Left ventricle myocardium inferior (tissue), 1 donor: ENCODE measurements at regions not wholly inside any gene's neighbourhood (a gene's known extent, or its start where the extent isn't known, plus 50 kb on each side); places are given as distances from the start of the nearest gene placed in this dataset.

Experiments
- DNase-seq: peaks from one replicate; pipeline ENCODE4 v3.0.0-alpha.2; 2020
- H3K27ac ChIP-seq: fragments of 200-600 bp; replicated peaks from 2 replicates; pipeline ENCODE4 v1.8.0; 2021
- H3K27me3 ChIP-seq: fragments of 200-600 bp; 2 replicates; pipeline ENCODE4 v1.8.0; 2021; ENCODE audit warnings: low read depth
- H3K36me3 ChIP-seq: fragments of 200-600 bp; 2 replicates; pipeline ENCODE4 v1.8.0; 2021
- H3K4me1 ChIP-seq: fragments of 200-600 bp; 2 replicates; pipeline ENCODE4 v1.8.0; 2021
- H3K4me3 ChIP-seq: fragments of 200-600 bp; 2 replicates; pipeline ENCODE4 v1.8.0; 2021; ENCODE audit warnings: mild to moderate bottlenecking, moderate library complexity
- H3K9me3 ChIP-seq: fragments of 200-600 bp; replicated peaks from 2 replicates; pipeline ENCODE4 v1.8.0; 2021
- intact Hi-C: fragments of 100-400 bp; cut with micrococcal nuclease; formaldehyde crosslinking; loops from one replicate; pipeline ENCODE4 v1.11.0; 2022
- TF ChIP-seq, protein P1 (sequence below): fragments of 200-600 bp; IDR thresholded peaks from 2 replicates; pipeline ENCODE4 v1.8.0; 2021; ENCODE audit warnings: antibody characterized with exemption, mild to moderate bottlenecking, borderline replicate concordance
- donor health status: DM: no; HTN: yes; CAD: no; lungs with severe emphysema.

DNA sequence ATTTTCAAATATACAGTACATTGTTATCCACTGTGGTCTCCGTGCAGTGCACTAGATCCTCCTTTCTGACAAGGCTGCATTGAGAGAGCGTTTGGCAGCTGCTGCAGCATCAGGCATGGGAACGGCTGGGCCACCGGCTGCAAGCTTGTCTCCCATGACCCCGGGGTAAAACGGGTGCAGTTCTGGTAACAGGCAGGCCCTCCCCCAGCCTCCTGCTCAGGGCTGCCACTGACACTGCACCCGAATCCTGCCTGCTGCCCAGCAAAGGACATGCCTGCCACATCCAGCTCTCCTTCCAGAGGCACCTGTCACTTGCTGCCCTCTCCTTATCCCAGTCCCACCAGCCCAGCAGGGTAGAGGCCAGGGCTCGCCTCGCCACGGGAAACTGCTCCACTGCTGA, 124.5 kb upstream of the TMEM45B start:
- Histone ChIP-seq H3K27me3 (peaks cover 47% of the 10 kb centered on the region), H3K4me3 (no peak overlapping the region), H3K36me3 (no peaks in the 10 kb centered on the region), H3K4me1 (peaks cover 5% of the 10 kb centered on the region), H3K27ac (no peak overlapping the region), H3K9me3 (no peaks in the 10 kb centered on the region)
- TF ChIP-seq, protein P1, sequence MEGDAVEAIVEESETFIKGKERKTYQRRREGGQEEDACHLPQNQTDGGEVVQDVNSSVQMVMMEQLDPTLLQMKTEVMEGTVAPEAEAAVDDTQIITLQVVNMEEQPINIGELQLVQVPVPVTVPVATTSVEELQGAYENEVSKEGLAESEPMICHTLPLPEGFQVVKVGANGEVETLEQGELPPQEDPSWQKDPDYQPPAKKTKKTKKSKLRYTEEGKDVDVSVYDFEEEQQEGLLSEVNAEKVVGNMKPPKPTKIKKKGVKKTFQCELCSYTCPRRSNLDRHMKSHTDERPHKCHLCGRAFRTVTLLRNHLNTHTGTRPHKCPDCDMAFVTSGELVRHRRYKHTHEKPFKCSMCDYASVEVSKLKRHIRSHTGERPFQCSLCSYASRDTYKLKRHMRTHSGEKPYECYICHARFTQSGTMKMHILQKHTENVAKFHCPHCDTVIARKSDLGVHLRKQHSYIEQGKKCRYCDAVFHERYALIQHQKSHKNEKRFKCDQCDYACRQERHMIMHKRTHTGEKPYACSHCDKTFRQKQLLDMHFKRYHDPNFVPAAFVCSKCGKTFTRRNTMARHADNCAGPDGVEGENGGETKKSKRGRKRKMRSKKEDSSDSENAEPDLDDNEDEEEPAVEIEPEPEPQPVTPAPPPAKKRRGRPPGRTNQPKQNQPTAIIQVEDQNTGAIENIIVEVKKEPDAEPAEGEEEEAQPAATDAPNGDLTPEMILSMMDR: no peak
- DNase-seq: no peak
- intact Hi-C loops: no loop called here

DNA sequence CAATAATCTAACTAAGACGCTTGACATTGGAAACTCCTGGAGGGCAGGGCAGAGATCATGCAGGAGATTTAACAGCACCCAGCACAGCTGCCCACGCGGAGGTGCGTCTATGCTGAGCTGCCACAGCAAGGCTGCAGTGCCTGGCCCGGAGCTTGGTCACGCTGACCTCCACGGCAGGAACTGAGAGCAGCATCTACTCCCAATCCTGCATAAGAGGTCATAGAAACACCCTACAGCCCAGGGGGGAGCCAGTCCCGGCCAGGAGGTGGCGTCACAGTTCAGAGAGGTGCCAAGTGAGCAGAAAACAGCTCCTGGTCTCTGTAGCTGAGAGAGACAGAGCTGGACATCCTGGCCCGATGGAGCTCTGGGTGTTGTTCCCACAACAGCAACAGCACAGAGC, 121.1 kb upstream of the TMEM45B start:
- Histone ChIP-seq H3K9me3 (no peaks in the 10 kb centered on the region), H3K27me3 (peaks cover 79% of the 10 kb centered on the region), H3K4me1 (peaks cover 5% of the 10 kb centered on the region), H3K36me3 (no peaks in the 10 kb centered on the region), H3K27ac (no peak overlapping the region), H3K4me3 (no peak overlapping the region)
- TF ChIP-seq, protein P1: no peak
- DNase-seq: no peak
- intact Hi-C loops: no loop called here

DNA sequence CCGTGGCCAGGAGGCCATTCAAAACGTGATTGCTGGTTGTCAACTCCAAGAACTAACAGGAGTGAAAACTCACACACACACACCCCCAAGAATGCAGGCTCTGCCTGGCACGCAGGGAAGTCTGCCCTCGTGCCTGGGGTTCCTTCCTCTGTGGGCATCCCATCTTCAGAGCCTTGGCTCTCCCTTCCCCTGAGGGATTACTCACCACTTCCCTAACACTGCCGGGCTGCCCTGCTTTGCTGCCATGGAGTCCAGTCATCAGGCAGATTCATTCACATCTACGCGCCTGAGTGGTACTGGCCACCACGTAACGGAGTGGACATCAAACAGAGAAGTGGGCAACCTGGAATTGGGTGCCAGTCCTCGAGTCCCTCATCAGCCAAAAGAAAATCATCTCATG, 120.7 kb upstream of the TMEM45B start:
- Histone ChIP-seq H3K36me3 (no peaks in the 10 kb centered on the region), H3K4me3 (no peak overlapping the region), H3K27ac (no peak overlapping the region), H3K4me1 (peaks cover 5% of the 10 kb centered on the region), H3K27me3 (peaks cover 84% of the 10 kb centered on the region), H3K9me3 (no peaks in the 10 kb centered on the region)
- TF ChIP-seq, protein P1: no peak
- DNase-seq: no peak
- intact Hi-C loops: no loop called here

DNA sequence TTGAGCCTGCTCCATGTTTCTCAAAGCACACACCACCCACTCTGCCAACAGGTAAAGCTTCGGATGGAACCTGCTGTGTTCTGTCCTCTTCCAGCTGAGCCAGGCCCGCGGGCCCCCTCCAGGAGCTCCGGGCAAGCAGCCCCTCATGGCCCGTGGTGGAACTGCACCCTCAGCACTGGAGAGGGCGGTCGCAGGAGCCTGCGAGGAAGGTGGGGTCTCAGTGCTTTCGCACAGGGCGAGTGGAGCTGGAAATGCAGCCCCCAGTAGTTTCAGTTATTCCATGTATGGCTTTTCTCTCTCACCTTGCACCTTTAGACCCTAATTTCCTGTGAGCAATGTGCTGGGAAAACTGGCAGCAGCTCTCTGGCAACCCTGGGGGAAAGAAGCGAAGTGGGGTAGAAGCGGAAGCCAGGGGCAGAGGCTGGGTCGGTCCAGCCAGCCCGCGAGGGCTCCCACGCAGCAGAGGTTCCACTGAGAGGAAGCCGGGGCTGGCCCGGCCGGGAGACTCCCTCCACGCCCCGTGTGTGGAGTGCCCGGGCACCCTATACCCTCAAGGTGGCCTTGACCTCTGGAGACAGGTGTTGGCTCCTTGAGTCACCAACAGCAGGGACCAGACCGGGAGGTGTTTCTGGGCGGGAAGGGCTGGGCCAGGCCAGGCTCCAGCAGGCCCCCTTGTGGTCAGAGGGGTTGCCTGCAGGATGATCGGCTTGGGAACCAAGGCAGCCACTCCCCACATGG, 119.9 kb upstream of the TMEM45B start:
- TF ChIP-seq, protein P1: peak; percentile 69
- peak overlapping the region; percentile 52 for H3K4me3 ChIP-seq
- peak; percentile 26 for DNase-seq
- intact Hi-C loops: no loop called here
- H3K27ac ChIP-seq: no peak overlapping the region
- peaks cover 90% of the 10 kb centered on the region for H3K27me3 ChIP-seq
- peaks cover 5% of the 10 kb centered on the region for H3K4me1 ChIP-seq
- no peaks in the 10 kb centered on the region for H3K9me3 ChIP-seq
- H3K36me3 ChIP-seq: no peaks in the 10 kb centered on the region

DNA sequence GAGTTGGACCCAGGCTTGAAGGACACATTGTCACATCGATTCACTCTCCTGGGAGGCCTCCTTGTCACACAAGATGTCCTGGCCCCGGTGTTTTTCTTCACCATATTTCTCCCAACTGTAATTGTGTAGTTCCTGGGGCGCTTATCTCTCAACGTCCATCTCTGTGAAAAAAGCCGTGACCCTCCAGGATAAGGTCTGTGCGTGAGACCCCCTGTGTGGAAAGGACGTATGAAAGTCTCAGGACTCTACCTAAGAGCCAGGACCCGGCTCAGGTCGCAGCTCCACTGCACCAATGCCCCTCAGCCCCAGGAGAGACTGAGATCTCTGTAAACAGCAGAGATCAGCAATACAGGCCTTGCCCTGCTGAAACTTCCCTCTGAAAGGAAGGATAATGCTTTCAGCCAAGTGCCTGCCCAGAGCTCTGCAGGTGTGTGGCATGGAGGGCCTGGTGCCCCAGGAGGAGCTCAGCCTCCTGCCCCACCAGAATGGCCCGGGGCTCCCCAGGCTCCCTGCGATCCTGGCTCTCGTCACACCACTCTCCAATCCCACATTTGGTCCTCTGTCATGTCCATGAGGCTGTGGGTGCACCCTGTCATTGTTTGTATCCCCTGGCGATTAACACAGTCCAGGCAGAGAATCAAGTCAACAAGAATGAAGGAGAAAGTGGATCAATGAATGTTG, 119.2 kb upstream of the TMEM45B start:
- Histone ChIP-seq H3K4me1 (peaks cover 5% of the 10 kb centered on the region), H3K9me3 (no peaks in the 10 kb centered on the region), H3K4me3 (no peak overlapping the region), H3K27me3 (peaks cover 90% of the 10 kb centered on the region), H3K36me3 (no peaks in the 10 kb centered on the region), H3K27ac (no peak overlapping the region)
- intact Hi-C loops: no loop called here
- TF ChIP-seq, protein P1: no peak
- DNase-seq: no peak
